ENCODE measurements at regions not wholly inside any gene's neighbourhood (a gene's known extent, or its start where the extent isn't known, plus 50 kb on each side); places are given as distances from the start of the nearest gene placed in this dataset.
"Not testable (repeated sequence)": the region's sequence is repeated elsewhere in the genome, so short reads cannot be mapped to it uniquely, and the experiment has no call there.

GRCh38 chr20:4633379-4633778, 52.9 kb upstream of the PRNP start:
- H3K9me3 ChIP-seq (ENCODE audit: insufficient read depth, low read length) = no peaks in the 10 kb centered on the region
- no peak overlapping the region for H3K4me3 ChIP-seq (ENCODE audit: insufficient read depth, low read length, poor library complexity, severe bottlenecking)
- H3K27me3 ChIP-seq (ENCODE audit: low read length) = no peaks in the 10 kb centered on the region
- H3K79me2 ChIP-seq (ENCODE audit: insufficient read depth, low read length) = no peaks in the 10 kb centered on the region
- H3F3A ChIP-seq (ENCODE audit: insufficient read depth) = no peaks in the 10 kb centered on the region
- no peak overlapping the region for H2AFZ ChIP-seq (ENCODE audit: low read depth, low read length, severe bottlenecking)
- H4K20me1 ChIP-seq (ENCODE audit: low read depth, low read length) = no peaks in the 10 kb centered on the region
- H3K27ac ChIP-seq (ENCODE audit: low read depth, low read length) = no peak overlapping the region
- no peak overlapping the region for H3K9ac ChIP-seq (ENCODE audit: low read length)
- H3K4me2 ChIP-seq (ENCODE audit: low read depth, low read length, poor library complexity, severe bottlenecking) = no peak overlapping the region
- no peaks in the 10 kb centered on the region for H3K36me3 ChIP-seq (ENCODE audit: low read length)
- H3K9me2 ChIP-seq (replicated peaks; ENCODE audit: insufficient read depth, low read length) = no peaks in the 10 kb centered on the region
- TF ChIP-seq CTCF (IDR thresholded peaks at IDR 0.05; ENCODE audit: insufficient read depth, low read length, poor library complexity, severe bottlenecking) (no peak), EZH2phosphoT487 (conservative IDR thresholded peaks at IDR 0.05; ENCODE audit: low read length) (no peak)

- Histone ChIP-seq H3K79me2 (ENCODE audit: insufficient read depth, low read length) (no peaks in the 10 kb centered on the region), H3F3A (ENCODE audit: insufficient read depth) (no peaks in the 10 kb centered on the region), H4K20me1 (ENCODE audit: low read depth, low read length) (no peaks in the 10 kb centered on the region), H3K9me3 (ENCODE audit: insufficient read depth, low read length) (no peaks in the 10 kb centered on the region), H3K4me2 (ENCODE audit: low read depth, low read length, poor library complexity, severe bottlenecking) (no peak overlapping the region), H2AFZ (ENCODE audit: low read depth, low read length, severe bottlenecking) (no peak overlapping the region), H3K27me3 (ENCODE audit: low read length) (no peaks in the 10 kb centered on the region), H3K36me3 (ENCODE audit: low read length) (no peaks in the 10 kb centered on the region), H3K9ac (ENCODE audit: low read length) (no peak overlapping the region), H3K4me3 (ENCODE audit: insufficient read depth, low read length, poor library complexity, severe bottlenecking) (no peak overlapping the region), H3K9me2 (replicated peaks; ENCODE audit: insufficient read depth, low read length) (no peaks in the 10 kb centered on the region), H3K27ac (ENCODE audit: low read depth, low read length) (no peak overlapping the region)
- TF ChIP-seq CTCF (IDR thresholded peaks at IDR 0.05; ENCODE audit: insufficient read depth, low read length, poor library complexity, severe bottlenecking) = no peak
- TF ChIP-seq EZH2phosphoT487 (conservative IDR thresholded peaks at IDR 0.05; ENCODE audit: low read length) = no peak
Observed at GRCh38 chr20:4632876-4633275, 53.4 kb upstream of the PRNP start.

- no peak overlapping the region for H3K4me3 ChIP-seq (ENCODE audit: insufficient read depth, low read length, poor library complexity, severe bottlenecking)
- no peaks in the 10 kb centered on the region for H3K9me3 ChIP-seq (ENCODE audit: insufficient read depth, low read length)
- H3F3A ChIP-seq (ENCODE audit: insufficient read depth) = no peaks in the 10 kb centered on the region
- no peaks in the 10 kb centered on the region for H3K79me2 ChIP-seq (ENCODE audit: insufficient read depth, low read length)
- no peak overlapping the region for H3K27ac ChIP-seq (ENCODE audit: low read depth, low read length)
- no peak overlapping the region for H2AFZ ChIP-seq (ENCODE audit: low read depth, low read length, severe bottlenecking)
- H3K9me2 ChIP-seq (replicated peaks; ENCODE audit: insufficient read depth, low read length) = no peaks in the 10 kb centered on the region
- TF ChIP-seq EZH2phosphoT487 (conservative IDR thresholded peaks at IDR 0.05; ENCODE audit: low read length) (no peak), CTCF (IDR thresholded peaks at IDR 0.05; ENCODE audit: insufficient read depth, low read length, poor library complexity, severe bottlenecking) (no peak)
- H3K36me3 ChIP-seq (ENCODE audit: low read length) = no peaks in the 10 kb centered on the region
- H4K20me1 ChIP-seq (ENCODE audit: low read depth, low read length) = no peaks in the 10 kb centered on the region
- H3K27me3 ChIP-seq (ENCODE audit: low read length) = no peaks in the 10 kb centered on the region
- H3K4me2 ChIP-seq (ENCODE audit: low read depth, low read length, poor library complexity, severe bottlenecking) = no peak overlapping the region
- H3K9ac ChIP-seq (ENCODE audit: low read length) = no peak overlapping the region
Observed at GRCh38 chr20:4626228-4626627, 60.0 kb upstream of the PRNP start.

- no peak overlapping the region for H3K27ac ChIP-seq (ENCODE audit: low read depth, low read length)
- no peaks in the 10 kb centered on the region for H4K20me1 ChIP-seq (ENCODE audit: low read depth, low read length)
- H3K9me2 ChIP-seq (replicated peaks; ENCODE audit: insufficient read depth, low read length) = no peaks in the 10 kb centered on the region
- no peak overlapping the region for H3K4me2 ChIP-seq (ENCODE audit: low read depth, low read length, poor library complexity, severe bottlenecking)
- no peak overlapping the region for H2AFZ ChIP-seq (ENCODE audit: low read depth, low read length, severe bottlenecking)
- no peak overlapping the region for H3K4me3 ChIP-seq (ENCODE audit: insufficient read depth, low read length, poor library complexity, severe bottlenecking)
- TF ChIP-seq CTCF (IDR thresholded peaks at IDR 0.05; ENCODE audit: insufficient read depth, low read length, poor library complexity, severe bottlenecking) (no peak), EZH2phosphoT487 (conservative IDR thresholded peaks at IDR 0.05; ENCODE audit: low read length) (no peak)
- H3K27me3 ChIP-seq (ENCODE audit: low read length) = no peaks in the 10 kb centered on the region
- H3K9ac ChIP-seq (ENCODE audit: low read length) = no peak overlapping the region
- H3K79me2 ChIP-seq (ENCODE audit: insufficient read depth, low read length) = no peaks in the 10 kb centered on the region
- H3F3A ChIP-seq (ENCODE audit: insufficient read depth) = no peaks in the 10 kb centered on the region
- no peaks in the 10 kb centered on the region for H3K9me3 ChIP-seq (ENCODE audit: insufficient read depth, low read length)
- H3K36me3 ChIP-seq (ENCODE audit: low read length) = no peaks in the 10 kb centered on the region
Observed at GRCh38 chr20:4625687-4626086, 60.6 kb upstream of the PRNP start.

GRCh38 chr20:4624675-4625336, 61.5 kb upstream of the PRNP start:
- H3K4me2 ChIP-seq (ENCODE audit: low read depth, low read length, poor library complexity, severe bottlenecking); H3K4me3 ChIP-seq (ENCODE audit: insufficient read depth, low read length, poor library complexity, severe bottlenecking); H3K9me3 ChIP-seq (ENCODE audit: insufficient read depth, low read length); H4K20me1 ChIP-seq (ENCODE audit: low read depth, low read length); H3K79me2 ChIP-seq (ENCODE audit: insufficient read depth, low read length); H3K36me3 ChIP-seq (ENCODE audit: low read length); H2AFZ ChIP-seq (ENCODE audit: low read depth, low read length, severe bottlenecking); H3F3A ChIP-seq (ENCODE audit: insufficient read depth); H3K9ac ChIP-seq (ENCODE audit: low read length); H3K9me2 ChIP-seq (replicated peaks; ENCODE audit: insufficient read depth, low read length); H3K27ac ChIP-seq (ENCODE audit: low read depth, low read length); H3K27me3 ChIP-seq (ENCODE audit: low read length): not testable (repeated sequence)

All from SU-DHL-6 (cell line).